Thymus (tissue), 11 donors: ENCODE measurements at regions not wholly inside any gene's neighbourhood (a gene's known extent, or its start where the extent isn't known, plus 50 kb on each side); places are given as distances from the start of the nearest gene placed in this dataset.

ENCODE experiments used
- DNase-seq, 9 donors: peaks; one replicate each; pipeline ENCODE4 v3.0.0-alpha.2; 2013; ENCODE audit warnings: low spot score in 9 of 9, low read depth in 6 of 9, missing footprints in 1 of 9
- H3K27ac ChIP-seq, 2 donors: one replicate each; pipeline ENCODE4 v1.5.1; 2013; ENCODE audit warnings: control low read depth in 1 of 2, low read depth in 1 of 2, low read length in 1 of 2, mild to moderate bottlenecking in 1 of 2, moderate library complexity in 1 of 2
- H3K27me3 ChIP-seq, 2 donors: one replicate each; pipeline ENCODE4 v1.5.1; 2013; ENCODE audit warnings: low read length in 1 of 2; ENCODE audit not compliant: control insufficient read depth in 2 of 2, insufficient read depth in 1 of 2
- H3K36me3 ChIP-seq, 2 donors: one replicate each; pipeline ENCODE4 v1.5.1; 2013; ENCODE audit warnings: low read length in 1 of 2, mild to moderate bottlenecking in 1 of 2, moderate library complexity in 1 of 2; ENCODE audit not compliant: control insufficient read depth in 2 of 2, insufficient read depth in 2 of 2
- H3K4me1 ChIP-seq, 2 donors: one replicate each; pipeline ENCODE4 v1.5.1; 2013; ENCODE audit warnings: low read length in 2 of 2; ENCODE audit not compliant: control insufficient read depth in 2 of 2, insufficient read depth in 2 of 2
- H3K4me3 ChIP-seq, 2 donors: one replicate each; pipeline ENCODE4 v1.5.1; 2013; ENCODE audit warnings: low read length in 2 of 2, control low read depth in 1 of 2, mild to moderate bottlenecking in 1 of 2
- H3K9me3 ChIP-seq, 2 donors: one replicate each; pipeline ENCODE4 v1.5.1; 2013; ENCODE audit warnings: low read length in 1 of 2, mild to moderate bottlenecking in 1 of 2; ENCODE audit not compliant: control insufficient read depth in 2 of 2, insufficient read depth in 1 of 2
- WGBS: extraction: QIAGEN DNeasy Blood & Tissue Kit; methylation state at CpG from one replicate; pipeline ENCODE4 v1.1.7; 2013; 5-methylcytosine and 5-hydroxymethylcytosine counted together
- donor health status: healthy.

- no peaks in the 10 kb centered on the region for H3K27me3 ChIP-seq
- H3K4me1 ChIP-seq = no peaks in the 10 kb centered on the region
- H3K36me3 ChIP-seq = no peaks in the 10 kb centered on the region
- H3K27ac ChIP-seq = no peak overlapping the region
- WGBS = 96% methylated on average over 1 of the region's 1 CpG
- H3K9me3 ChIP-seq = no peaks in the 10 kb centered on the region
- no peak for DNase-seq
- no peak overlapping the region for H3K4me3 ChIP-seq
Measured at GRCh38 chr13:64937302-64937701, 2292.8 kb downstream of the PCDH9 start.

DNA sequence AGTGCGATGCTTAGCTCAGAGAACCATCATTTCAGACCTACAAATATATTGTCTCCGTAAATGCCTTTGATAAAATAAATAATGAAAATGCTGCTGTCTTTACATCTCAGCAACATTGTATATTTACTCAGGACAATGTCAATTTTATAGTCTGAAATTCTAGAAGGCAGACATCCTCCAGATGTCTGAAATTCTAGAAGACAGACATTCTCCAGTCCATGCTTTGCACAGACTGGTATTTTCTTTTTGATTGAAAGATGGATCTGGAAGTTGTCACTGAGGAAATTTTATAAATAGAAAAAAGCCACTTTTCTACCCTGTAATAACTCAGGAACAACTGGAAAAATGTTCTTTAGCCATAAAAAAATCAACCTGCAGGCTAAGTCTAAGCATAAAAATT lies 2293.3 kb downstream of the PCDH9 start:
- 93% methylated on average over 2 of the region's 2 CpGs for WGBS

DNA sequence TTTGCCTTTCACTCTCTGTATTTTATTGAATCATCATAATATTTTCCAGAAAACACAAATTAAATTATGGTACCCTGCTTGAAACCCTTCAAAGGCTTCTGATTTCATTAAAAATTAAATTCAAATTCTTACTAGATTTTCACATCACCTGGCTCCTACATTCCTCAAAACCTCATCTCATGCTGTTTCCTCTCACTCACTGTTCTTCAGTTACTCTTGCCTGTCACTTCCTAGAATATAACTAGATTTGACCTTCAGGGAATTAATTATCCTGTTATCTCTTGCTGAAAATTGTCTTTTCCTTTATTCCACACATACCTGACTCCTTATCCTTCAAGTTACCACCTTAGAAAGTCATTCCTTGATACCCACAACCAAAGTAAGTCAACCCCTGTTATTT lies 2294.7 kb downstream of the PCDH9 start:
- Histone ChIP-seq H3K4me3 (no peak overlapping the region), H3K9me3 (no peaks in the 10 kb centered on the region)
- DNase-seq = no peak

More for the DNA sequence above, 2293.3 kb downstream of the PCDH9 start:
- DNase-seq = no peak
- H3K27me3 ChIP-seq = no peaks in the 10 kb centered on the region
- H3K9me3 ChIP-seq = no peaks in the 10 kb centered on the region
- H3K4me3 ChIP-seq = no peak overlapping the region
- H3K4me1 ChIP-seq = no peaks in the 10 kb centered on the region
- no peaks in the 10 kb centered on the region for H3K36me3 ChIP-seq
- no peak overlapping the region for H3K27ac ChIP-seq

DNA sequence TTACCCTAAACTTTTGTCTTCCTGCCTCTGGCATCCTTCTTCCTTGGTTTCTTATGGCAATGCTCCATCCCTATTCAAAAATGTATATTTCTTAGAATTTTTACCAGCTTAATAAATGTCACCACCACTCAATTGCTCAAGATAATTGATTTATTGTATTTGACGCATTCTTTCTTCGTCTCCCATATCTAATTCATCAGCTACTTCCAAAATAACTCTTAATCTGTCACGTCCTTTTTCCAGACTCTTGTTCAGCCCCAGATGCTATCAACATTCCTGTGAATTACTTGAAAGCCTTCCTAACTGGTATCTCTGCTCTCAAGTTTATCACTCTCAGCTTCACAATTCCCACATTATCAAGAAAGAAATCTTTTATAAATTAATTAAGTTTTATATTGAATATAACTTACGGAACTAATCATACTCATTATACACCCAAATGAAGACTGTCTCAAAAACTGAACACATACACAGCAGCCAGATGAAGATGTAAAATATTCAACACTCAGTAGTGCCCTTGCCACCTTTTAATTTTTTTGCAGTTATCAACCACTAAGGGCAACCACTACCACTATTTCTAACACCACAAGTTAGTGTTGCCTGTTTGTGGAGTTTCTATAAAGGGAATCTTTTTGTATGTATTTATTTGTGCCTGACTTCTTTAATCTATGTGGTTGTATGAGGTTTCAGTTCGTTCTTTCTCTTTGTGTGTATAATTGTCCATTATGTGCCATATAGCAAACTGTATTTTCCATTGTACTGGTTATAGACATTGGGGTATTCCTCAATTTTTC lies 2295.4 kb downstream of the PCDH9 start:
- DNase-seq = no peak
- H3K27me3 ChIP-seq = no peaks in the 10 kb centered on the region
- H3K27ac ChIP-seq = no peak overlapping the region
- H3K4me1 ChIP-seq = no peaks in the 10 kb centered on the region
- WGBS = 90% methylated on average over 5 of the region's 5 CpGs
- no peaks in the 10 kb centered on the region for H3K9me3 ChIP-seq
- no peak overlapping the region for H3K4me3 ChIP-seq
- no peaks in the 10 kb centered on the region for H3K36me3 ChIP-seq

More for the DNA sequence above, 2294.7 kb downstream of the PCDH9 start:
- H3K27ac ChIP-seq = no peak overlapping the region
- H3K27me3 ChIP-seq = no peaks in the 10 kb centered on the region
- no peaks in the 10 kb centered on the region for H3K4me1 ChIP-seq
- no peaks in the 10 kb centered on the region for H3K36me3 ChIP-seq

GRCh38 chr13:64930636-64931035 lies 2299.5 kb downstream of the PCDH9 start:
- H3K36me3 ChIP-seq = no peaks in the 10 kb centered on the region
- peaks cover 0 to 2% of the 10 kb centered on the region in 2 donors for H3K9me3 ChIP-seq
- H3K4me1 ChIP-seq = no peaks in the 10 kb centered on the region
- H3K4me3 ChIP-seq = no peak overlapping the region
- H3K27me3 ChIP-seq = no peaks in the 10 kb centered on the region
- H3K27ac ChIP-seq = no peak overlapping the region
- no peak for DNase-seq

- H3K36me3 ChIP-seq = no peaks in the 10 kb centered on the region
- no peak overlapping the region for H3K27ac ChIP-seq
- no peak for DNase-seq
- WGBS = 82% methylated on average over 3 of the region's 3 CpGs
- no peak overlapping the region for H3K4me3 ChIP-seq
- peaks cover 1 to 8% of the 10 kb centered on the region in 2 donors for H3K9me3 ChIP-seq
- no peaks in the 10 kb centered on the region for H3K27me3 ChIP-seq
- H3K4me1 ChIP-seq = no peaks in the 10 kb centered on the region
Measured at GRCh38 chr13:64928696-64929499, 2301.2 kb downstream of the PCDH9 start.

DNA sequence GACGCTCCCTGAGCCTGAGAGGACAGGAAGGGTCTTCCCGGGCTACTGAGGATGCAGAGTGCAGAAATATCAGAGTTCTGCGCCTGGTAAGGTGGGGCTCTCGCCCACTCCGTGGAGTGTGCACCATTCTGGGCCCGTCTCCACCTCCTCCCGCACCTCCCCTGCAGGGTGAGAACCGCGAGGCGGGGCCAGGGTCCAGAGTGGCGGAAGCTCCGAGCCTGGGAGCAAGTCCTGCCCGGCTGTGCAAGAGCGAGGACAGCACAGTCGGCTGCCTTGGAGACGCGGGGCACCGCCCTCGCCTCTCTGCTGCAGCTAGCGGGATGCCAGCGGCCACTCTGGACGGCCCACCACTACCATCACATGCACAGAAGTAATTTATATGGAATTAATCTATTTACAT lies 2304.4 kb downstream of the PCDH9 start:
- Histone ChIP-seq H3K9me3 (peaks cover 1 to 8% of the 10 kb centered on the region in 2 donors), H3K36me3 (no peaks in the 10 kb centered on the region), H3K4me3 (no peak overlapping the region), H3K27me3 (no peaks in the 10 kb centered on the region), H3K4me1 (no peaks in the 10 kb centered on the region), H3K27ac (no peak overlapping the region)
- 95% methylated on average over 22 of the region's 22 CpGs for WGBS
- no peak for DNase-seq

DNA sequence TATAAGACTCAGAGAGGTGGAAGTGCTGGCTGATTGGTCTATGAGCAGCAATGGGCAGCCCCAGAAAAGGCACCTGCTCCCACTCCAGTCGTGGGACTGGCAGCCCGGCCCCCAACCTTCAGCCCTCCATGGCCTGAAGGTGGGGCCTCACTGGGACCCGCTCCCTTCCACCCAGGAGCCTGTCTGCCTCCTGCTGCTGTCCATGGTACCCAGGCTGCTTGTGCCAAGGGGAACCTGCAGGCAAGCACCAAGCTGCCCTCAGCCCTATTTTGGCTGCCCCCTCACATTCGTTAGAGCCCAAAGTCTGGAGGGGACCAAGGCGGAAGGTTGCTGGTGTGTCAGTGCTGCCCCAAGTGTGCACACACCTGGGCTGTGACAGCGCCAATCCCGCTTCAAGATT lies 2304.9 kb downstream of the PCDH9 start:
- no peak overlapping the region for H3K4me3 ChIP-seq
- H3K36me3 ChIP-seq = no peaks in the 10 kb centered on the region
- H3K27ac ChIP-seq = no peak overlapping the region
- H3K9me3 ChIP-seq = peaks cover 1 to 8% of the 10 kb centered on the region in 2 donors
- H3K27me3 ChIP-seq = no peaks in the 10 kb centered on the region
- H3K4me1 ChIP-seq = no peaks in the 10 kb centered on the region
- WGBS = 95% methylated on average over 7 of the region's 7 CpGs
- no peak for DNase-seq

GRCh38 chr13:64924401-64924800 lies 2305.7 kb downstream of the PCDH9 start:
- DNase-seq = no peak
- Histone ChIP-seq H3K9me3 (peaks cover 1 to 8% of the 10 kb centered on the region in 2 donors), H3K4me3 (no peak overlapping the region), H3K27ac (no peak overlapping the region), H3K27me3 (no peaks in the 10 kb centered on the region), H3K4me1 (no peaks in the 10 kb centered on the region), H3K36me3 (no peaks in the 10 kb centered on the region)
- 92% methylated on average over 6 of the region's 6 CpGs for WGBS
